NCI-H446 (cell line): ENCODE measurements at regions not wholly inside any gene's neighbourhood (a gene's known extent, or its start where the extent isn't known, plus 50 kb on each side); places are given as distances from the start of the nearest gene placed in this dataset.

Experiments
- DNase-seq, 2 experiments: peaks; one replicate each; lab custom pipeline; 2025; lab: John Stamatoyannopoulos, UW

DNA sequence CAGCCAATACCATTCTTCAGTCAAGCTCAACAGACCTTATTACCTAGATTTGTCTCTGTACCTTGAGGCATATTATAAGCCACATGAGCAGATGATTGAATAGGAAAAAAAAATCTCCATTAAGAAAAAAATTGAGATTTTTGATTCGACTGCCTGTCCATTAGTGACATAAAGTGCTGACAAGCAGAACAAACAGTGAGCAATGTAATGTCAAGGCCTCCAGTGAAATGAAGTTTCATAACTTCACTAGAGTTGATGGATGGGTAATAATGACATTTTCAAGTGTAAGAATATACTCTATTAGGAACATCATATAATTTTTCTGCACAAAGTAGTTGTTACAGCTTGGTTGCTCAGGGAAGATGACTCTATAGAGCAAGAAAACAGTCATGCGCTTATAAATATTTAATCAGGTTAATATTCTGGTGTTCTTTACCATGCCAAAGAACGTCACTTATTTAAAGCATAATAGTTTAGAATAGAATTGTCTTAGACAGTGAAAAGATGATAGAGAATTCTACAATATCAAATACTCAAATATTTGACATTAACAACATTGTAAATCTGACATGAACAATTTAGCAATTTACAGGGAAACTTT is 783.7 kb downstream of the EPHA7 start:
- DNase-seq, result no peak

- no peak for DNase-seq
These were observed 784.8 kb downstream of the EPHA7 start for GRCh38 chr6:92634561-92634960.

GRCh38 chr6:92623431-92623830 is 795.9 kb downstream of the EPHA7 start:
- DNase-seq, result no peak

DNA sequence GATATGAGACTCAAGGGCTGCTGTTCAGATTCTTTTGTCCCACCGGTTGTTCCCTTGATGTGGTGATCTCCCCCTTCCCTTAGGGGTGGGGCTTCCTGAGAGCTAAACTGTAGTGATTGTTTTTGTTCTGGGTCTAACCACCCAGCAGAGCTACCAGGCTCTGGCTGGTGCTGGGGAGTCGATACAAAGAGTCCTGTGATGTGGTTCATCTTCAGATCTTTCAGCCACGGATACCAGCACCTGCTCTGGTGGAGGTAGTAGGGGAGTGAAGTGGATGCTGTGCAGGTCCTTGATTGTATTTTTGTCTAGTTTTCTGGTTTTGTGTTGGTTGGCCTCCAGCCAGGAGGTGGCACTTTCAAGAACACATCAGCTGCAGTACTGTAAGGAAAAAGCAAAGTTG is 801.6 kb downstream of the EPHA7 start:
- DNase-seq, result no peak

DNA sequence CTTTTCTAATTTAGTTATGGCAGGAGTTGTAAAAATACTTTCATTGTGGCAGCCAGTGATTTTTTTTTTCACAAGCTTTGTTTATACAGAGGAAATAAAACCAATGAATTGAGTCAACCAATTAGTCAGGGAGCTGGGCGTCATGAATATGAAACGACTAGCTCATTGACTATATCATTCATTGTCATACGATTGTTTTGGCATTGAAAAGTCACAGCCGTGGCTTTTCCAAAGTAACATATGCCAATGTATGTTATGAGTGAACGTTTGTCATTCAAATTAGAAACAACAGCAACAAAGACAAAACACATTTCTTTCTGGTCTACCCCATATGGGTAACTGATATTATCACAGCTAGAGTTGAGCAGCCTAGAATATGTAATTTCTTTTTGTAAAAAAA is 810.6 kb downstream of the EPHA7 start:
- DNase-seq, result peak in 1 of 2 experiments; percentile 3

DNA sequence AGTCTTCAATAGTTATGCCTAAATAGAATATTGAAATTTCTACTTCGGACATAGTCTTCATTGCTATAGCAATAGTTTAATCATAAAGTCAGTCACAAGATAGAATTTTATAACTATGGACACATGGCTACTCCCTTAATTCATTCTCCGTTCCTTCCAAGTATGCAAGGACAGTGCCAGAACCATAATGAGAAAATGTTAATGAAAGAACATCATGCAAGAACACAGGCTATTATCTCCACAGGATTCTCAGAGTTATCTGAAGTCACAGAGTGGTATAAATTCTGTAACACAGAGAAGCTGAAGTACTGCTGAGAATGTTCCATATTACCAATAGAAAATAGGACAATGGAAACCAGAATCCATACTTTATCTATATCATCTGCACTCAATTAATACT is 826.2 kb downstream of the EPHA7 start:
- peak in 1 of 2 experiments; percentile 2 for DNase-seq

DNA sequence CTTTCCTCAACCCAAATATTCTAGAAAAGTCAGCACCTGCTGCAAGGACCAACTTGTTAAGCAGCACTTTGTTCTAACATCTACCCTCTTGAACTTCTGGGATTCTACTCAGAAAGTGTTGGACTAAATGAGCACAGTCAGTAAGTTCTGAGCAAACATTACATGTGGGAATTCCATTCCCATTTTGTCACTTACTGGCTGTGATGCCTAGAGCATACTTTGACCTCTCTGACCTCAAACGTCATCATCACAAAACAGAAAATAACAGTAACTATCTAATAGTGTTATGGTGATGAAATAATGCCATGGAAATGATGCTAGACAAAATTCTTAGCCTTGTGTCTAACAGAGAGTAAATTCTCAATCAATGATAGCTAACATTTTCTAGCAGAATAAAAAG is 829.4 kb downstream of the EPHA7 start:
- no peak for DNase-seq

- DNase-seq, result no peak
These were observed 831.2 kb downstream of the EPHA7 start for GRCh38 chr6:92588148-92588547.

DNA sequence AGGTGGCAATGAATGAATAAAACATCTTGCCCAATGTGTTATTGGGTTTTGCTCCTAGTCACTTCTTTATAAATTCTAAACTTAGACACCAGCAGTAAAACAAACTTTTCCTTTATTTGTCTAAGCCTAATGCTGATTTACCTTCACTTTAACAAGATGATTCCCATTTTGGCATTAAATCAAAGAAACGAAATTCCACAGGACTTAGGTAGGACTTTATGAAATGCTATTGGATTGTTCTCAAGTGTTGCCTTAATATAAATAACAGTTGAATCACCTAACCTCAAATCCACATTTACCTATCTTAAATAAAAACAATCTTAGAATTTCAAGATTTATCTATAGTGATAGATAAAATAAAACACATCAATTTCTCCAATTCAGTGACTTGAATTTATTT is 831.8 kb downstream of the EPHA7 start:
- no peak for DNase-seq

DNA sequence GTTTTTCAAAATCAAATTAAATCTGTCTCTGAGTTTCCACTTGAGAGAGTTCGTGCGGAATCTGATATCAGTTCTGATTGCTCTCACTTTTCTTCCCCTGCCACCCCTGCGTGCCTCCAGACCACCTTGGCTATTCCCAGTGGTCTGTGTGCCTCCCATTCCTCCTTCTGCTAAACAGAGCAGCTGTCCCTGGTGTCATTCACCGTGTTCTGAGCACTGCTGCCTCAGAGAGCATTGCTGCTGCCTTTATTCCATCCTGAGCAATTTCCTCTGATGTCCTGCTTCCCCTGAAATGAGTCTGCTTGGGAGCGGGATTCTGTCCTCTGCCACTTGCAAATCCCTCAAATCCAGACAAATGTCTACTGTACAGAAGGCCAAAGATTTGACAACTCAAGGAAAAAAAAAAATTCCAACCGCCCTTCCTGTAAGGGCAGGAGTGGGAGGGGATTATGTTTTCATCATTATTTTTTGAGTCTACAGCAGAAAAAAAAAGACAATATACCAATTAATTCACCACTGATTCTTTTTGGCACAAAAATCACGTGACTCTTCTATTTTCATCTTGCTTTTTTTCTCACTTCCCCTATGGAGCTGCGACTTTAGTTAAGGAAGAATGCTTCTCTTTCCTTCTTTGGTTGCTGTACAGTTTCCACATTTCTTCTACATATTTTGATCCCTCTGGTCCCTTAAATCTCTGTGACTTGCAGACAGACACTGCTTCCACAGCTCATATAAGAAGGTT is 833.0 kb downstream of the EPHA7 start:
- no peak for DNase-seq

DNA sequence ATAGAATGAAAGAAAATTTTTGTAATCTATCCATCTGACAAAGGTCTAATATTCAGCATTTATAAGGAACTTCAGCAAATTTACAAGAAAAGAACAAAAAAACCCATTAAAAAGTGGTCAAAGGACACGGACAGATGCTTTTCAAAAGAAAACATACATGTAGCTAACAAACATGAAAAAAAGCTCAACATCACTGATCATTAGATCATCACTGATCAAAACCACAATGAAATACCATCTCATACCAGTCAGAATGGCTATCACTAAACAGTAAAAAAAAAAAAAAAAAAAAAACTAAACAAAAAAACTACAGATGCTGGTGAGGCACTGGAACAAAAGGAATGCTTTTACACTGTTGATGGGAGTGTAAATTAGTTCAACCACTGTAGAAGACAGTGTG is 837.1 kb downstream of the EPHA7 start:
- DNase-seq, result no peak

DNA sequence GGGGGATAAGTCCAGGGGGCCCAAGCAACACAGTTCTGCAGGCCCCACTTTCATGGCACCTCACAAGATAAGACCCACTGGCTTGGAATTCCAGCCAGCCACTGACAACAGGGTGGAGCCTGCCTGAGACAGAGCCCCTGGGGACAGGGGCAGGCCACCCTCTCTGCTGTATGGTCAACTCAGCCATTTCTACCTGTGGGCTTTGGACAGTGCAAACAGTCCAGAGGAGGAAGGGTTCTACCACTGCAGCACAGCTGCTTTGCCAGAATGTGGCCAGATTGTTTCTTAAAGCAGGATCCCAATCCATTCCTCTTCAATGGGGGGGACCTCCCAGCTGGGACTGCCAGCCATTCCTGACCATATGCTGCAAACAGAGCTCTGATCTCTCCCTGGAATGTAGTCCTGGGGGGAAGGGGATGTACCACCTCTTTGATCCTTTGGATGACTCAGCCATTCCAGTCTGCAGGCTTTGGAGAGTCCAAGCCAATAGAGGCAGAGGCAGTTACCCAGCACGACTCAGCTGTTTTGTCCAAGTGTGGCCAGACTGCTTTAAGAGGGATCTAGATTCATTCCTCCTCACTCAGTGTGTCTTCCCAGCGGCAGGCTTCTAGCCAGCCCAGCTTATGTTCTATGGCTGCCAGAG is 842.2 kb downstream of the EPHA7 start:
- peak in 1 of 2 experiments; percentile 36 for DNase-seq

- DNase-seq, result no peak
These were observed 850.8 kb downstream of the EPHA7 start for GRCh38 chr6:92568541-92568940.

GRCh38 chr6:92566632-92567031 is 852.7 kb downstream of the EPHA7 start:
- DNase-seq, result no peak

- no peak for DNase-seq
These were observed 855.0 kb downstream of the EPHA7 start for GRCh38 chr6:92564376-92564775.

- DNase-seq, result no peak
These were observed 859.7 kb downstream of the EPHA7 start for GRCh38 chr6:92559611-92560010.

GRCh38 chr6:92559003-92559402 is 860.4 kb downstream of the EPHA7 start:
- DNase-seq, result peak in 1 of 2 experiments; percentile 4

DNA sequence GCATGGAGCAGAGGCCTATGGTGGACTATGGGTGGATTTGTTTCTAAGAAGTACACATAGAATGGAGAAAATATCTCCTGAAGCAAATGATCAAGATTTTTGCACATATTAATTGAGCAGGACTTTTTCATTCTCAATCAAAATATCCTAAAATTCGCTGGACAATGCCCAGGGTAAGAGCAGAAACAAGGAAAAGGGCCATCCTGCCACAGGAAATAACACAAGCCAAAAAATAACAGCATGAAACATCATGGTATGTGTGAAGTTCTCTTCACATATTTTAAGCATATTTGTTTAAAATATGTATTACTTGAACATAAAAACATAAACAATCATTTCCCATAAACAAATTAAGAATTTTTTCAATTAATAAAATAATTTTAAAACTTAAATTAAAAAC is 868.9 kb downstream of the EPHA7 start:
- no peak for DNase-seq

DNA sequence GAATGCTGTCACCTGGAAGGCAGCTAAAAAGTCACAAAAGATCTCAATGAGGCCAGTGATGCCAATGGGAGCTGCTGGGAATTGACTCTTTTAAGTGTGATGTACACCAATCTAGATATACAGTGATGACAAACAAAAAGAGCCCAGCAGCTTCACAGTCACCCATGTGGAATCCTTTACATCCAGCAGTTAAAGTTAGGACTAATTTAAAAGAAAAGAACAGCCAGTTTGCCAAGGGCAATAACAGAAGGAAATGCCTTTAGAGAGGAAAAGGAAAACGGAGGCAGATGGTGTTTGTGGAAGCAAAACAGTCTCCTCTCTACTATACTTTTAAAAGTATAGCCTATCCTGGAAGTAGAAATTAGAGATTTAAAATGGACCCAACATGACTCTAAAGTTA is 873.5 kb downstream of the EPHA7 start:
- no peak for DNase-seq

DNA sequence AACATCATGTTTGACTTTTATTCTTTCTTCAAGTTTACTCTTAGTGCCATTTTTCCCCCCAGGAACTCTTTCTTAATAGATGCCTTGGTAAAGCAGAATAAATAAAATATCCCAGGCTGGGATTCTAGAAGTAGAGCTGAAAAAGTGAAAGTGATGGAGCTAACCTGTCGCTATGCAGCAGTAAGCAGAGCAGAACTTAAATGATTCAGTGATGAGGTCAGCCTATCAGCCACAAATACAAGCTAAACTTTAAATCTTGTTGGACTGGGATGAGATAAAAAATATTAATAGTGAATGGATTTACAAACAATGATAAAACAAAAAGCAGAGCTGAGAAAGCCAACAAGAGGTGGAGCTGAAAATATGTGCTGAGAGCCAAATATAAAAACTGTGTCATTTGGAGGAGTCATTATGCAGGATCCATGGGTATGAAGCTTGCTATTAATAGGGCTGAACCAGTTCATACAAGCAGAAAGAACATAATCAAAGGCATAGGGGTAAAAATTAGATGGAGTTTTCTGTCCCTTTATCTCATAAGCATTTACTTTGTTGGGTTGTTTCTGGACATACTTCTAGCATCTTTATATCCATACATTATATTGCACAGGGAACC is 877.8 kb downstream of the EPHA7 start:
- DNase-seq, result no peak

DNA sequence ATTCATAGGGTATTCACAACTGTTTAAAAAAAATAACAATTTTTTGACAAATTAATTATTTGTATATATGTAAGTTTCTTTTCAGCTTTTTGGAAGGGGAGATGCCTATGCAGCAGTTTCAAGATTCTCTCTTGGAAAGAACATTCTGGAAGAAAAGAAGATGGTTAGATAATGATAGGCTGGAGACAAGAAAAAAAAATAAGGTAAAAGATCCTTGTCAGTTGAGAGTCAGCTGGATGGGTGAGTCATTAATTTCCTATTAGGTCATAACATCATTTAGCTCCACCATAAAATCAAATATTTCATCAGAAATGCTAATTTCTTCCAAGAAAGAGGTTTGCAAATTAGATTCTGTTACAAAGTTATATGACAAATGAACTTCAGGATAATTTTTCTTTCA is 880.4 kb downstream of the EPHA7 start:
- no peak for DNase-seq

DNA sequence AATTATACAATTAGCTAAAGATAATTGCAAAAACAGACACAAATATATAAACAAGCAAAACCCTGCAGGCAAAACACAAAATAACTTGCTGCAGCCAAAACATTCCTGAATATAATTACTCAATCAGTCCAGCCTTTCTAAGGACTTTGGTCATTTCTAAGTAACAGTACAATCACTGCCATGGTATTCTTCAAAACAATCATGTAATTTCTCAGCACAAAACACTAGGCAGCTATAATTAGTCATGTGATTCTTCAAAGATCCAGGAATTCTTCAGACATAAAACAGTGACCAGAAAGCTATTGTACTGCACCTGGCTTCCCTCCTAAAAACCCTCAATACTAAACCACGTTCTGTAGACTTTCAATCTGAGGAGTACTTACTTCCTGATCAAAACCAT is 881.1 kb downstream of the EPHA7 start:
- DNase-seq, result no peak

DNA sequence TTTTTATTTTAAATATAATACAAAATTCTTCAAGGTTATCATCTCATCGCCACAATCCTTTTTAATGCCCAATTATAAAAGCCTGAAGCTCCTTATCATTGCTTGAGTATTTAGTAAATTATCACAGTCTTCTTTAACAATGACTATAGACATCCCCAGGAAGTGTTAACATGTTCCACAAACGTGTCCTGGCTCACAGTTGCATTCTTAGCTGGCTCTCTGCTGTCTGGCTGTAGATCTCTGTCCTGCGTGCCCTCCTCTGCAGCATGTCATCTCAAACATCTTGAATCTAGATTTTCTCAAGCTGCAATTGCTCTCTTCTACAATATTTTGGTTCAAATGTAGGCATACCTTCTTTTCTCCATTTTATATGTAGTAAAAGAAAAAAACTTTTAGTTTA is 885.2 kb downstream of the EPHA7 start:
- no peak for DNase-seq
